GM19023 (cell line): ENCODE measurements at regions not wholly inside any gene's neighbourhood (a gene's known extent, or its start where the extent isn't known, plus 50 kb on each side); places are given as distances from the start of the nearest gene placed in this dataset.
"Not testable (repeated sequence)": the region's sequence is repeated elsewhere in the genome, so short reads cannot be mapped to it uniquely, and the experiment has no call there.

Experiments
- ATAC-seq: cut with Tn5 transposase; IDR thresholded peaks from one replicate; pipeline ENCODE4 v1.9.1; 2021; ENCODE audit warnings: mild to moderate bottlenecking, moderate library complexity; ENCODE audit not compliant: unreplicated experiment

DNA sequence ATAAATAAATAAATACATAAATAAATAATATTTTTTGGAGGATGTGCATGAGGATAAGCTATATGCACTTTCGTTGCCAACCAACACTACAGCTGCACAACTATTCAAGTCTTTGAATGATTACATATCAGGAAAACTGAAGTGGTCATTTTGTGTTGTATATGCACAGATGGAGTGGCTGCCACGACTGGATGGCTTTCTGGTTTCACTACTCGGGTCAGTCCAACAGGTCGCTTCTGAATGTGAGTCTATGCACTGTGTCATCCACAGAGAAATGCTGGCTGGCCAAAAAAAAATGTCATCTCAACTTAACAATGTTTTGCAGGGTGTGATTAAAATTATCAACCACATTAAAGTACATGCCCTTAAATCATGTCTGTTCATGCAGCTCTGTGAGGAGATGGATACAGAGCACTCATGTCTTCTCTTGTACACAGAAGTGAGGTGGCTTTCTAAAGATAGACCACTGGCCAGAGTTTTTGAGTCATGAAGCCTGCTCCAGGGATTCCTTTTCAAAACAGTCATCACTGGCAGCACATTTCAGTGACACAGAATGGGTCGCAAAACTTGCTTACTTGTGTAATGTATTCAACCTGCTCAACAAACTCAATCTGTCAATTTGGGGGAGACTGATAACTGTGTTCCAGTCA is 589.8 kb upstream of the CYLC2 start:
- ATAC-seq, result no peak

DNA sequence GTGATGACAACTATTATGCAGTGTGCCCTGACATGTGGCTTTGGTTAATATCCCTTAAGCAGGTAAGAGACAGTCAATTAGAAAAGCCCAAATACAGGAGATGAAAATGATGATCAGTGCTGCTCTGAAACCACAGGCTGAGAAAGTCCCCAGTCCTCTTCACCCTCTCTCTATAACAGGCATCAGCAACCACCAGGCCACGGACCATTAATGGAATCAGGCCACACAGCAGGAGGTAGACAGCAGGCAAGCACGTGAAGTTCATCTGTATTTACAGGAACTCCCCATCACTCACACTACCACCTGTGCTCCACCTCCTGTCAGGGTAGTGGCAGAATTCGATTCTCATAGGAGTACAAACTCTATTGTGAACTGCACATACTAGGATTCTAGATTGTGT is 591.6 kb upstream of the CYLC2 start:
- no peak for ATAC-seq

DNA sequence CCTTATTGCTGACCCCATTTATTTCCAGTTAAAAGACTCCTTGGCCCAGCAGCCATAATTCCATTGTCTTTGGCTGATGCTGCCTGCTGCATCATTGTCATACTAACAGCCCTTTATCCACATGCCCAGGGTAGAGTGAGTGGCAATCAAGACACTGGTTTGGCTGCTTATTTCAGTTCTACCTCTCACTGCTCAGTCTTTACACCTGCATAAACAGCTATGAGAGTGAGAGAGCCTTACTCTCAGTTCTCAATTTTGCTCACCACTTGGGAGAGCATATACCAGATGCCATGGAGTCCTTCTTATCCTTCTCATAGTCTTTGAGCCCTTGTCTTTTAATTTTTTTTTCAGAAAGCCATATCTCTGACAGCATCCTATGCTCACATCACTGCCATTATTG is 596.9 kb upstream of the CYLC2 start:
- no peak for ATAC-seq

DNA sequence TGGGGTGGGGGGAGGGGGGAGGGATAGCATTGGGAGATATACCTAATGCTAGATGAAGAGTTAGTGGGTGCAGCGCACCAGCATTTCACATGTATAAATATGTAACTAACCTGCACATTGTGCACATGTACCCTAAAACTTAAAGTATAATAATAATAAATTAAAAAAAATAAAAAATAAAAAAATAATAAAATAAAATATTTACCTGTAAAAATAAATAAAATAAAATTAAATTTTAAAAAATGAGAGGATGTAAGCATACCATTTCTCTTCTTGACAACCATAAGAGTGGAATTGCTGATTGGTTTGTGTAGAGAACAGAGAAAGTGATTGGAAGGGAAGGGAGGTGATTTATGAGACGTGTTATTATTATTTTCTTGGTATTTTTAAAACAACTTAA is 609.5 kb upstream of the CYLC2 start:
- ATAC-seq, result not testable (repeated sequence)

DNA sequence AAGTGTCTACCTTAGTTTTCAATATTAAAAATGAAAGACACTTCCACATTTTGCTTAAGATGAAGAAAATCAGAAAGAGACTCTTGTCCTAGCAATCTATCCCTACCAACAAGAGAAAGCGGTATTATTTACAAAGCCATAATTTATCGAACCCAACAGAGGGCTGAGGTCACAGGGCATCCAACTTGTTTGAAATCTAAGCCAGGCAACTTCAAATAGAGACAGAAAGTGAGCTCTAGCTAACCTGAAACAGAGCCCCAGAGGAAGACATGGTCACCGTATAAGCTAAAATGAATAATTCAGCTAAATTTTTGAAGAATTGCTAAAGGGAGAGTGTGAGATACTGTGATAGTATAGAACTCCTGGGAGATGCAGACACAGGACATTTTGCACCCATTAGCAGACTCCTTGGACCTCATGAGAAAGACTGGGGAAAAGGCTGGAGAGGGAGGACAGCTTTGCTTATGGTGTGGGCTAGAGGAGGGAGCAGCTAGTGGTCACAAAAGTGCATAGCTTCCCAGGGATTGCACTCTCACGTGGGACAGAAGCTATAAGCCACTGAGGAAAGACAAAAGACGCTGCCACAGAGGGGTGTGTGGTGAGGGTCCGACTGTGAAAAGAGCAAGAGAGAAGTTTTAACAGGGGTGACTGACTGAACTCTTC is 624.2 kb upstream of the GRIN3A start:
- no peak for ATAC-seq

DNA sequence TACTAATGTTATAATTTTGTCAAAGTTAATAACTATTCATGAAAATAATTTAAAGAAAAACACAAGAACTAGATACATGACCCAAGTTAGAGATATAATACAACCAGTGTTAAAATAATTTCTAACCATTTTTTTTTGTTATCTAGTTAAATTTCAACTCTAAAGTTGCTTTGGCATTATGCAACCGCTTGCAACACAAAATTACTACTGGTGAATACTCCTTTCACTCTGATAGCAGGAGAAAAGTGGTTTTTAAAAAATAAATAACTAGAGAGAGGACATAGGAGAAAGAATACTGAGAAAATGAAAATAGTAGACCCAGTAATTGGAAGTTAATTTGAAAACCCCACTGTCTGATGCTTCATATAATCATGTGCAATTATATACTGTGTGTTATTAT is 622.4 kb upstream of the GRIN3A start:
- ATAC-seq, result no peak

DNA sequence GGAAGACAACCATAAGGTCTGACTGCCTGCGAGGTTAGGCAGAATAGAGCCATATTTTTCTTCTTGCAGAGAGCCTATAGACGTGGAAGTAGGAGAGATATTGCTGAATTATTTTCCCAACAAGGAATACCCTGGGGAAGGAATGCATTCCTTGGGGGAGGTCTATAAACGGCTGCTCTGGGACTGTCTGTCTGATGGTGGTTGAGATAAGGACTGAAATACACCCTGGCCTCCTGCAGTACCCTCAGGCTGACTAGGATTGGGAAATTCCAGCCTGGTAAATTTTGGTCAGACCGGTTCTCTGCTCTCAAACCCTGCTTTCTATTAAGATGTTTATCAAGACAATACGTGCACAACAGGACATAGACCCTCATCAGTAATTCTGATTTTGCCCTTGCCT is 617.5 kb upstream of the GRIN3A start:
- ATAC-seq, result no peak

DNA sequence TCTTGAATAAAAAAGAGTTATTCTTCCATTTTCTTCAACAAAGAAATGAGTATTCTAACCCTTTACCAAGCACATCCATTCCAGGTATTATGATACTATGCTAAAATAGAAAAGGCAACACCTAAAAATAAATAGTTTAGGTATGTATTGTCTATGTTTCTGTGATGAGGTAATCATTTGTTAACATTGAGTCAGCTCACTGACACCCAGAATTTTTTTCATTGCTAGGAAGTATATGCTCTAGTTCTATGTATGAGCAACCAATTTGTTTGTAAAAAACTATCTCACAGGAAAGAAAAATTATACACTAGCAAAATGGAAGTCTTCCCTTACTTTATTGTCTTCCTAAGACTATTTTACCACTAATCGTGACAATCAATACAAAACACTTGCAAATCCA is 615.6 kb upstream of the GRIN3A start:
- no peak for ATAC-seq

DNA sequence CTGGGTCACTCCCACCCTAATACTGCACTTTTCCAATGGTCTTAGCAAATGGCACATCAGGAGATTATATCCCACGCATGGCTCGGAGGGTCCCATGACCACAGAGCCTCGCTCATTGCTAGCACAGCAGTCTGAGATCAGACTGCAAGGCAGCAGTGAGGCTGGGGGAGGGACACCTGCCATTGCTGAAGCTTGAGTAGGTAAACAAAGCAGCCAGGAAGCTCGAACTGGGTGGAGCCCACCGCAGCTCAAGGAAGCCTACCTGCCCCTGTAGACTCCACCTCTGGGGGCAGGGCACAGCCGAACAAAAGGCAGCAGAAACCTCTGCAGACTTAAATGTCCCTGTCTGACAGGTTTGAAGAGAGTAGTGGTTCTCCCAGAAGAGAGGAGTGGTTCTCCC is 599.0 kb upstream of the GRIN3A start:
- ATAC-seq, result not testable (repeated sequence)

DNA sequence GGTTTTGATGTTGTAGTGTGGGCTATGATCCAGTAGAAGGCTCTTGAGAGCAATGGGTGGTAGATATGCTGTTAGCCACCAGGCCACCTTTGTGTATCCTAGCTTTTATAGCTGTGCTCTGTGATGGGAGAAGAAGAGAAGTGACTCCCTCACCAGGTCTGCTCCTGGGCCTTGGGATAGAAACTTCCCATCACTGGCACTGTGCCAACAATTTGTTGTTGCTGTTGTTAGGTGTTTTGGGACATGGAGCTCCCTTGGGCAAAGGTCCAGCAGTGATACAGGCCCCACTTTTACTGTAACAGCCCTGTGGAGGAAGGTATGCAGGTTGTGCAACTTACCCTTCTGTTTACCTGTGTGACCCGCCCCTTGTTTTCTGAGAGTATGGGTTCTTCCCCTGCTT is 570.9 kb upstream of the GRIN3A start:
- ATAC-seq, result no peak

DNA sequence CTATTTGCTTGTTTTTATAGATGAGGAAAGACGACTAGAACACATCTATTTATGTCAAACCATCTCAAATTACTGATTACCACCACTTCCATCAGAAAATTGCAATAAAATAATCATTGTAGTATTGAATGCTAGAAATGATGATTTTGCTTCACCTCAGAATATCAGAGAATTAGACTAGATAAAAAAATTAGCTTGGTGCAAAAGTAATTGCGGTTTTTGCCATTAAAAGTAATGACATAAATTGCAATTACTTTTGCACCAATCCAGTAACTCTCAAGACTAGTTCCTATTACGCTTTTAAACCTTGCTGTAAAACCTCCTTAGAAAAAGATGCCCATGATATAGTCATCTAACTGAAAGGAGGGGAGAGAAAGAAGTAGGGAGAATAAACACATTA is 556.7 kb upstream of the GRIN3A start:
- ATAC-seq, result no peak

DNA sequence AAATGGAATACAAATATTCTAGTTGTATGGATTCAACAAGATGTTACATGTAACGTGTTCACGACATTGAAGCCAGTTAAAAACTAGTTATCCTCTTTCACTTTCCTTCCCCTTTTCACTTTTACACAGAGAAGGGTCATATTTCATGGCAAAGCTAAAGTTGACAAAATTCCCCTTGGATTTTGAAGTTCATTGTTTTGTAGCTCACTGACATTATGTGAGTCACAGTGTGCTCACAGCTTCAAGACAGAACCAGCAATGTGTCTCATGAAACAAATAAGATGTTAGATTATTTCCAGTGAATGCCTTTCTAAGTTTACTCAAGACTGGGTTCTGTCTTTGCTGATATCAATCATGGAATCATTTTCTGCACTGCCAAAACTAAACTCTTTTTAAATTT is 535.5 kb upstream of the GRIN3A start:
- ATAC-seq, result no peak

DNA sequence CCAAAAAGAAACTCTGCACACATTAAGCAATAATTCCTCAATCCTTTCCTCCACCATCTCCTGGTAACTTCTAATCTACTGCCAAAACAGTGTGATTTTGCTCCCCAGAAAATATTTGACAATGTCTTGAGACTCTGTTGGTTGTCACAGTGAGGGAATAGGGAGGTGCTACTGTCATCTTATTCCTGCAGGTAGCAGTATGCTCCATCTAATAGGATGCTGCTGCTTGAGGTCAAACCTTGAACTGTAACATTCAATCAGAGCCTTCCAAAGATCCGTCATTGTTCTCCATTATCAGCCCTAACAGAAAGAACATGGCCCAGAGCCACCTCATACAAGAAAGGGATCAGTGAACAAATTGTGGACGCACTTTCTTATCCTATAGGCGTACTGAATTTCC is 514.7 kb upstream of the GRIN3A start:
- ATAC-seq, result no peak

DNA sequence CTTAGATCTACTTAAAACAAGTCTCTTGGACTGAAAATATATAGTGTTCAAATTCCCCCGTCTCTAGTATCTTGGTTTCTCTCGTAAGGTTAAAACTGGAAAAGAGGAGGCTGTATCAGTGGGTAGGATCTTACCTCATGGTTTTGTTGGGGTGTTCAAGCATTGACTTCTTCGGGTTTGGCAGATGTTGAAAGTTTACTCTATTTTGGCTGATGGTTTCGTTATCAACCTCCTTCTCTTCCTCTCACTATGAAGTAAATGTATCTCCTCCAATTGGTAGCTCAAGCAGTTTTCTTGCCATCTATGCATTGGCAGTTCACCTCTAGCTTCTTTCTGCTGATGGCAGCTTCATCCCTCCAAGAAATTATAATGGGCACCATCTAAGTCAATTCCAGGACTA is 506.5 kb upstream of the GRIN3A start:
- ATAC-seq, result no peak

DNA sequence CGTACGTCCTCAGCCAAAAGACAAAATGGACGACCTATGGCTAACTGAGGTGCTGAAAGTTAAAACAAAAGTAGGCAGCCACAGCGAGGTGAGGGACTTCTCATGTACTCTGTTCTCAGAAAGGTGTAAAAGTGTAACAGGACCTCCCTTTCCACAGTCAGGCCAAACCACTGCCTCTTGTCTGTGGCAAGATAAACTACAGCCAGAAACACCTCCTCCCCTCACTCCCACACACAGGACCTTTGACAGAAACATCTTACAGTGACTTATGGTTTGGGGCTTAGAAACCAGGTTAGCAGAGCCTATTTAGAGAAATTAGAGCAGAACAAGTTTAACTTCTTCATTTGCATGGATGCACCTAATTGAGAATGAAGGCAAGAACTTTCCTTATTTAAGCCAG is 499.1 kb upstream of the GRIN3A start:
- ATAC-seq, result no peak

DNA sequence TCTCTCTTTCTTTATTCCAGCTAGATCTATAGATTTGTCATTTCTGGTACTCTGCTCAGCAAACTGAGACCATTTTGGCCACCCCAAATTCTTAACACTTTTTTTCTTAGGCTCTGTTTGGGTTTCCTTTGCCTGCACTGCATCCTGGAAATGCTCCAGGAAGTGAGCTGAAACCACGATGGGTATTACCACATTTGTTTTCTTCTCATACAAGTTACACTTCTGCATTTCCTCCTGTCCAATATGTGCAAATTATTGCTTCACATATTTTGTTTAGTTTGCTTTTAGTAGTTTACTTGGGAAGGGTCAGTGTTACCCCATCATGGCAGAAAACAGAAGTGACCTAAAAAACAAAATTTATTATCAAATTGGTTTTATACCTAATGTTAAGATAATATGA is 498.6 kb upstream of the GRIN3A start:
- no peak for ATAC-seq

DNA sequence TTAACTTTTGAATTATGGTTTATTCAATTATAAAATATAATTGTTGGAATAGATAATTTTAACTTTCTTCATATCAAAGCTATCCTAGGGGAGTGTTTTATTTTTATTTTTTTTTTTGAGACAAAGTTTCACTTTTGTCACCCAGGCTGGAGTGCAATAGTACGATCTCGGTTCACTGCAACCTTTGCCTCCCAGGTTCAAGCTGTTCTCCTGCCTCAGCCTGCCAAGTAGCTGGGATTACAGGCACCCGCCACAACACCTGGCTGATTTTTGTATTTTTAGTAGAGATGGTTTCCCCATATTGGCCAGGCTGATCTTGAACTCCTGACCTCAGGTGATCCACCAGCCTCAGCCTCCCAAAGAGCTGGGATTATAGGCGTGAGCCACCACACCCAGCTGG is 489.0 kb upstream of the GRIN3A start:
- not testable (repeated sequence) for ATAC-seq

DNA sequence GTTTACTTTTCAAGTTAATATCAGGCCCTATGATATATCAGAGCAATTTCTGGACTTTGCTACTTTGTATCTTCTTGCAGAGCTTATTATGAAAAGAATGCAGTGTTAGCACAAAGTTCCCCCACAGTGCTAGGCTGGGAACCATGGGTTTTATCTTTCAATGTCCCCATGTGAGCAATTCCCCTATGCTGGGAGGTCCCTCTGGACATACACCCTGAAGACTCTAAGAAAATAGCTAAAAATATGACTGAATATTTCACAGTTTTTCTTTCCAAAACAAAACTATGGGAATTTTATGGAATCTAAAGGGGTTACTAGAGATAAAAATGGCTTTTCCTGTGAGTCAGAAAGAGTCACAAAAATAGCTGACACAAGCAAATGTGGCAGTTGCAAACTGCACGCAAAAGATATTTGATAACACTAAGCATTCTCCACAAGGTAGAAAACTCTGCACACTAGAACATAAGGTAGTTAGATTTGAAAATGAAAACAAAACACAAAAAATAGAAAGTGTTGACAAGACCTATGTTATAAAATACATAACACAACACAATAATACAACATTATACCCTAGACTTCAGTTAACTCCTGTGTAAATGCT is 487.5 kb upstream of the GRIN3A start:
- no peak for ATAC-seq

DNA sequence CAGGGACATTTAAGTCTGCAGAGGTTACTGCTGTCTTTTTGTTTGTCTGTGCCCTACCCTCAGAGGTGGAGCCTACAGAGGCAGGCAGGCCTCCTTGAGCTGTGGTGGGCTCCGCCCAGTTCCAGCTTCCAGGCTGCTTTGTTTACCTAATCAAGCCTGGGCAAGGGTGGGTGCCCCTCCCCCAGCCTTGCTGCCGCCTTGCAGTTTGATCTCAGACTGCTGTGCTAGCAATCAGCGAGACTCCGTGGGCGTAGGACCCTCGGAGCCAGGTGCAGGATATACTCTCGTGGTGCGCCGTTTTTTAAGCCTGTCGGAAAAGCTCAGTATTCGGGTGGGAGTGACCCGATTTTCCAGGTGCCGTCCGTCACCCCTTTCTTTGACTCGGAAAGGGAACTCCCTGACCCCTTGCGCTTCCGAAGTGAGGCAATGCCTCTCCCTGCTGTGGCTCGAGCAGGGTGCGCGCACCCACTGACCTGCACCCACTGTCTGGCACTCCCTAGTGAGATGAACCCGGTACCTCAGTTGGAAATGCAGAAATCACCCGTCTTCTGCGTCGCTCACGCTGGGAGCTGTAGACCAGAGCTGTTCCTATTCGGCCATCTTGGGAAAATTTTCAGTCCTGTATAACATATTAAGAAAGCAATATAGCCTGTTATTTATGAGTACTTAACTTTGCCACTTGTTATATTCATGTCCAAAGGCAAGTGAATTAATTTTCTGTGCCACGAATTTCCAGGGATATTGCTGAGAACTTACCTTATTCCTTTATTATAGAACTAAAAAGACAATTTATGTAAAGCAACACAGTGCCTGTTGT is 485.1 kb upstream of the GRIN3A start:
- ATAC-seq, result not testable (repeated sequence)

DNA sequence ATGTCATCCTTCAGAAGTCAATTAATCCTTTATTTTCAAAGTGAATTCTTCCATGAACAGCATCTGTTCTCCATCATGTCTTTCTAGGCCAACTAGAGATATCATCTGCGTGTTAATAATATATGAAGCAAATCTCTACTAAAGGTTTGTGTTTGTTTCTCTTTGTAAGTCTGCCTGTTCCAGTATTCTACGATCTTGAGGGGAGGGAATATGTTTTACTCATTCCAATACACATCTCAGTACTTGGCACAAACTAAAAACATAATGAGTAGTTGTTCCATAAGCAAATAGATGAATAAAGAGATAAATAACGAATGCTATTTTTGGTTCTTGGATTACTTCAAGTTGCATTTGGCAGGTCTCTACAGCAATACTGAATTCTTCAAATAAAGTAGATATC is 470.7 kb upstream of the GRIN3A start:
- ATAC-seq, result no peak

DNA sequence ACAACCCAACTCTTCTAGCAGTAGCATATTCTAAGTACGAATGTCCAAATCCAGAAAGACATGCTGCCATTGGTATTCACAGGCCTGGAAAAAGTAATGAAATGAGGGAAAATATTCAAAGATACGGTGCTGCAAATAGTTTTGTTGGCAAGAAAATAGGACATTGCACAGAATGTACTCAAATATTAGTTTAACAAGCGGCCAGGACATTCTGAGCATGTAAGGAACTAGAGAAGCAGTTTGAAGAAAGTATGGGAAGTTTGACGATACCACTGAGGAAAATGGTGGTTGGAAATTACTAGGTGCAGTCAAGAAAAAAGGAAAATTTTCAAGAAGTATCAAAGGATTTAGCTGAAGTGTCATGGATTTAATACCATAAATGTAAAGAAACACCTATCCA is 468.0 kb upstream of the GRIN3A start:
- ATAC-seq, result no peak

DNA sequence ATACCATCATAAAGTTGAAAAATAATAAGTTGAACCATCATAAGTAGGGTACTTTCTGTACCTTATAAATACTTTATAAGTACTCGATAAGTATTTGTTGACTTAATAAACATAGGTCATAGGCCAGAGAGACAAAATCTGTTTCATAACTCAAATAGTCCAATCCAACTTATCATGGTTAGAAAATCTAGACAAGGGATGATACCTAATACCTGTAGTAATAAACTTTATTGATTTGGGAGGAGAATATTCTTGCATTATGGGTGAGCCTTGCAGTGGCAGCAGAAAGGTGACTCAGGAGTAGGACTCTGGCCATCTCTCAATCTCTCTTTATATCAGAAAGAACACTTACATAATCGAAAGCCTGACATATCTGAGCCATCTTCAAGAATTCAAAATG is 466.8 kb upstream of the GRIN3A start:
- no peak for ATAC-seq
